GM12891 (cell line): ENCODE measurements at regions not wholly inside any gene's neighbourhood (a gene's known extent, or its start where the extent isn't known, plus 50 kb on each side); places are given as distances from the start of the nearest gene placed in this dataset.

Experiments
- POLR2A ChIP-seq: IDR thresholded peaks from 2 replicates; pipeline ENCODE4 v1.6.1; 2011; ENCODE audit warnings: low read depth, low read length, control low read depth
- POLR2AphosphoS5 ChIP-seq: IDR thresholded peaks from 2 replicates; pipeline ENCODE4 v1.6.1; 2011; ENCODE audit warnings: low read depth, low read length, control low read depth

DNA sequence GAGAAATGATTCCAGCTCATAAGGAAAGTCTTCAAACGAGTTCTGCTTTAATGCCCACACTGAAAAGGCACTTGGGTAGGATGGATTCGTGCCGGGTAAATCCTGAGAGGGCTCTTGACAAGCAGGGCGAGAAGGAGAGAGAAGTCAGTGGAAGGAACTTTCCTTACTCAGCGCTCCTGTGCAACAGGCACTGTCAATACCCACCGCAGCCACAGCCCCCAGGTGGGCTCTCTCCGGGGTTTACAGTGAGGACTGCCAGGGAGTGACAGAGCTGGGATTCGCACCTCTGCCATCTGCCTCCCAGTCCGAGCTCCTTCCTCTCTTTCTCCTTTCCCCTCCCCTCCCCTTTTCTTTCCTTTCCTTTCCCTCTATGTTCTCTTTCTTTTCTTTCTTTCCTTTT, 118.7 kb downstream of the BEGAIN start:
- no peak for TF ChIP-seq POLR2A
- no peak for TF ChIP-seq POLR2AphosphoS5
